ENCODE measurements at regions not wholly inside any gene's neighbourhood (a gene's known extent, or its start where the extent isn't known, plus 50 kb on each side); places are given as distances from the start of the nearest gene placed in this dataset.
"Not testable (repeated sequence)": the region's sequence is repeated elsewhere in the genome, so short reads cannot be mapped to it uniquely, and the experiment has no call there.

DNA sequence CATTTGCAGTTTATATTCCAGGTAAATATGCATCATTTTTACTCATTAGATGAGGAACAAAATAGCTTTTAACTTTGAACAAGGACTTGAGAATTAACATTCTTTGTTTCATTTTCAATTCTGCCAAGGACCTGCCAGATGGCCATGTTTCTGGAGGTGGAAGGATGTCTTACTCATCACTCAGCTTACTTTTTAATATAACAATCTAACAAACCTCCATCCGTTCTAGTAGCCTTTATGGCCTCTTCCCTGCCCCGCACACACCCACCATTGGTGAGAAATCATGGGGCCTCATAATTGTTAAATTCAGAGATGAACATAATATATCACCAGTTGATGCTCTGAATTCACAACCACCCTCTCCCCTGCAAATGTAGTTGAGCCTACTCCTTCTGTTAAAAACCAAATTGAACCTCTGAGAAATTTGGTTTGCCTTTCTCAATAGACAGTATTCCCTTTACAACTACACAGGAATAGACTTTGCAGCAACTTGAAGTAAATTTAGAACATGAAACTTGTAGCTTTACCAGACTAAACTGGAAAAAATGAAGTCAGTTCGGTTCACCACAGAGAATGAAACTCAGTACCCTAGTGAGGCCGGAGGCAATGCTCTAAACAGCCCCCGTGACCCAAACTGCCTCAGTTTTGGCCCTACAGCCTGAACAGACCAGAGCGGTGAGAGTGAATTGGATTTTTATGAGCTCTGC, 50.1 kb upstream of the ACSL4 start:
- DNase-seq: no peak

- no peak for DNase-seq
Measured at GRCh38 chrX:109783701-109784079, 50.6 kb upstream of the ACSL4 start.

GRCh38 chrX:109785053-109785452, 52.0 kb upstream of the ACSL4 start:
- DNase-seq: no peak

GRCh38 chrX:109790511-109790910, 57.5 kb upstream of the ACSL4 start:
- not testable (repeated sequence) for DNase-seq

DNA sequence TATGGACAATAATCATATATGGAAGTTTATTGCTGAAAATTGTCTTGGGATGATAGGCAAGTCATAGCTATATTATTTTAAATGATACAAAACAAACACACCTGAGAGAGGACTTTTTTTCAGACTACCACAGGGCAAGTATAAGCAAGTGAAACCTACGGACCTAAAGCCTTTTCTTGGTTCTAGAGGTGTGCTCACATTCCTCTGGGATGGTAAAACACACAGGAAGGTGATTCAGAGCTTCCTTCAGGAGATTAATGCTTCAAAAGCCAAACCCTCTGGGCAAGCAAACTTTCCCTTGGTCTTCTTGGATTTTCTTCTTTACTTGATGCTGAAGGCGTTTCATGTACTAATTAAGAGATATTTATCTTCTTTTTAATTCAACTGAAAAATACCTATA, 60.1 kb upstream of the ACSL4 start:
- no peak for DNase-seq

- DNase-seq: no peak
Measured at GRCh38 chrX:109795682-109796081, 62.6 kb upstream of the ACSL4 start.

GRCh38 chrX:109797311-109797975, 64.4 kb upstream of the ACSL4 start:
- no peak for DNase-seq

DNA sequence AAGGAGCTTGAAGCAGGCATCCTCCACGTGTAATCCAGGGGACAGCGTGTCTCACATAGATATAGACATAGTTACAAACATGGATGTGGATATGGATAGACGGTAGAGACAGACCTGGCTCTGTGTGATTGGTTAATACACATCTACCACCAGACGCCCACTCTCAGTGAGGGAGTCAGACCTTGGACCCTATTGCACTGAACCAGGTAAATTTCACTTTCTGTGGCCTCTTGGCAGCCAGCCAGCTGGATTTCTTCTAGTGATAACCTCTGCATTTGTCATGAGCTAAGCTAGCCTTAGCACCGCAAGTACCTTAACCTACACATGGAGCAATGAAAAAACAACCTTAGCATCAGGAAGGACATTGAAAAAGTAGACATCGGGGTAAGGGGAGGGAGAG, 79.2 kb upstream of the ACSL4 start:
- no peak for DNase-seq

- no peak for DNase-seq
Measured at GRCh38 chrX:109813236-109813635, 80.2 kb upstream of the ACSL4 start.

GRCh38 chrX:109818976-109819375, 85.9 kb upstream of the ACSL4 start:
- no peak for DNase-seq

- no peak for DNase-seq
Measured at GRCh38 chrX:109822861-109823260, 89.8 kb upstream of the ACSL4 start.

DNA sequence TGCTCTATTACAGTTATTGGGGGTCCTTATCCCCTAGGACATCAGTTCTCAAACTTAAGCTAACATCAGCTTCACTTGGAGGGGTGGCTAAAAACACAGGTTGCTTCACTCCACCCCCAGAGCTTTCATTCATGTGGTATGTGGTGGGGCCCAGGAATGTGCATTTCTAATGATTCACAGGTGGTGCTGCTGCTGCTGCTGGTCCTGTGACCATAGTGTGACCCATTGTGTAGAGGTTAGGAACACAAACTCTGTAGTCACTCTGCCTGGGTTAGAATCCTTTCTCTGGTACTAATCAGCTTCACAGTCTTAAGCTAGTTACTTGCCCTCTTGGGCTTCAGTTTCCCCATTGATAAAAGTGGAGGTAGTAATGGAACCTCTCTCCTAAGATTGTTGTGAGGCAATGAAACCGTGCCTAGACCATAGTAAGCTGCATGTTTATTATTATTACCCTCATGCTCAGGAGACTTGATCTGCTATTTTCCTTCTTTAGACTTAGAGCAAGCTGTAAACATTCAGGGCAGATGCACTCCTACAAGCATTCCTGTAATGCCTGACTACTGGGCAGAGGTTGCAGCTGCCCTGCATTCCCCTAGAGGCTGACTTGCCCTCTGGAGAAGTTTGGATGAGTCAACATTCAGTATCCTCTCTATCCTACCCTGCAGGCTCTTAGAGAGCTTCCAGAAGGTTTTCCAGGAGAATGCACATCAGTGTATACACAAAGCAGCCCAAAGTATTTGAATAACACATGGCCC, 94.1 kb upstream of the ACSL4 start:
- DNase-seq: peak; percentile 68

- DNase-seq: no peak
Measured at GRCh38 chrX:109827772-109828171, 94.7 kb upstream of the ACSL4 start.

DNA sequence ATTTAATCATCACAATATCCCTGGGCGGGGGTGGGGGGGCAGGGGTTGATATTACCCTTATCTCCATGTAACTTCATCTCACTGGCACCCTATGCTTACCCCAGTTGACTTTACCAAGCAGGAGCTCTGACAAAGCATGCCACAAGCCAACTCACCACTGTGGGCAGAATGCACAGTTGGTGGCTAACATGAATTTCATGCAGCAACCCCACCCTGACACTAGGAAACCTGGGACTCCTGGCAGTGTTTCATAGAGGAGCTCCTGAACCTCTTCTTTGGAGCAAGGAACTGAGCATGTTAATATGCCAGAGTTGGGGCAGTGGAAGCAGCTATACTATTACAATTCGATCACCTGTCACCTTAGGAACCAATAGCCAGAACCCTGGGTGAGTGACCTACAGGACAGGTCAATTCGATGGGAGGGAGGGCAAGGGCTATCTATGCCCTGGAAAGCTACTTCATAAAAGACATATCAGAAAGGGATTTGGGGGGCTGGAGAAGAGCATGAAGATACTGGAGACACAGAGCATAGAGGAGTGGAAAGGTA, 97.2 kb upstream of the ACSL4 start:
- DNase-seq: no peak

DNA sequence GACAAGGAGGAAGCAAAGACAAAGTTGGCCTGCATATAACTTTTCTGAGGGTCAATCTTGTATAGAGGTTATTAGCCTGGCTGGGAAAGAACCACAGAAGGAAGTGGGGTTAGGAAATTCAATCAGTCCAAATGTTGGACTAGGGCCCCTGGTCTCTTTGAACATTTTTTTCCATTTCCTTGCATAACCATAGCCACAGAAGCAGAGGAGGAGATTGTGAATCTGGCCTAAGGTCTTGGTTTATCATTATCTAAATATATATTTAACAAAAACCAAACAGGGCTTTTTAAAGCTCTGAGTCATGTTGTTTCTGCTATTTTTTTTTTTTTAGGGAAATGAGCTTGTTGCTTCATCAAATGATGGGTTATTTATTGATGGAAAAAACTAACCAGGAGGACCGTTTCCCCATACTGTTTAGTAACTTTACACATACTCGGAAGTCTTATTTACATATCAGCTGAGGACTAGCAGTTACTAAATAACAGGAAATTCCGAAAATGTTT, 97.7 kb upstream of the ACSL4 start:
- peak; percentile 19 for DNase-seq

- DNase-seq: no peak
Measured at GRCh38 chrX:109831326-109831985, 98.4 kb upstream of the ACSL4 start.

GRCh38 chrX:109839694-109840567, 106.9 kb upstream of the ACSL4 start:
- peak; percentile 67 for DNase-seq

GRCh38 chrX:109840585-109840984, 107.5 kb upstream of the ACSL4 start:
- peak; percentile 96 for DNase-seq

GRCh38 chrX:109841257-109841656, 108.2 kb upstream of the ACSL4 start:
- DNase-seq: no peak

- peak; percentile 73 for DNase-seq
Measured at GRCh38 chrX:109841869-109842579, 109.0 kb upstream of the ACSL4 start.

- peak; percentile 23 for DNase-seq
Measured at GRCh38 chrX:109842611-109843010, 109.6 kb upstream of the ACSL4 start.

All from fibroblast of skin of right biceps (primary cell).